ENCODE measurements at regions not wholly inside any gene's neighbourhood (a gene's known extent, or its start where the extent isn't known, plus 50 kb on each side); places are given as distances from the start of the nearest gene placed in this dataset.

- no peak overlapping the region for H3K27ac Mint-ChIP-seq (ENCODE audit: unreplicated experiment)
- H3K36me3 Mint-ChIP-seq (ENCODE audit: low read depth, unreplicated experiment) = no peaks in the 10 kb centered on the region
- no peak overlapping the region for H3K4me3 Mint-ChIP-seq (ENCODE audit: unreplicated experiment)
- H3K4me1 Mint-ChIP-seq (ENCODE audit: unreplicated experiment) = no peaks in the 10 kb centered on the region
- H3K9me3 Mint-ChIP-seq (ENCODE audit: unreplicated experiment) = no peaks in the 10 kb centered on the region
- no peaks in the 10 kb centered on the region for H3K27me3 Mint-ChIP-seq (ENCODE audit: unreplicated experiment)
- TF ChIP-seq CTCF (IDR thresholded peaks at IDR 0.05; ENCODE audit: unreplicated experiment) = no peak
- no peak for DNase-seq (ENCODE audit: low spot score)
Observed at GRCh38 chr2:34979148-34979547, 1376.4 kb upstream of the CRIM1 start.

DNA sequence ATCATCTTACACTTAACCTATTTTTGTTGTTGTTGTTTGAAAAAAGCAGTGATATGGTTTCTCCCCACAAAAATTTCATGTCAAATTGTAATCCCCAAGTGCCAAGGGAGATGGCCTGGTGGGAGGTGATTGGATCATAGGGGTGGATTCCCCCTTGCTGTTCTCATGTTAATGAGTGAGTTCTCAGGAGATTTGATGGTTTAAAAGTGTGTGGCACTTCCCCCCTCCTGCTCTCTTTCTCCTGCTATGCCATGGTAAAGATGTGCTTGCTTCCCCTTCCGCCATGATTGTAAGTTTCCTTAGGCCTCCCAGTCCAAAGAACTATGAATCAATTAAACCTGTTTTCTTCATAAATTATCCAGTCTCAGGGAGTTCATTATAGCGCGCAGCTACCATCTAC, 1362.7 kb upstream of the FAM98A start:
- Mint-ChIP-seq H3K27ac (ENCODE audit: unreplicated experiment) (no peak overlapping the region), H3K4me1 (ENCODE audit: unreplicated experiment) (no peaks in the 10 kb centered on the region), H3K36me3 (ENCODE audit: low read depth, unreplicated experiment) (no peaks in the 10 kb centered on the region), H3K27me3 (ENCODE audit: unreplicated experiment) (no peaks in the 10 kb centered on the region), H3K4me3 (ENCODE audit: unreplicated experiment) (no peak overlapping the region), H3K9me3 (ENCODE audit: unreplicated experiment) (no peaks in the 10 kb centered on the region)
- no peak for DNase-seq (ENCODE audit: low spot score)
- no peak for TF ChIP-seq CTCF (IDR thresholded peaks at IDR 0.05; ENCODE audit: unreplicated experiment)

DNA sequence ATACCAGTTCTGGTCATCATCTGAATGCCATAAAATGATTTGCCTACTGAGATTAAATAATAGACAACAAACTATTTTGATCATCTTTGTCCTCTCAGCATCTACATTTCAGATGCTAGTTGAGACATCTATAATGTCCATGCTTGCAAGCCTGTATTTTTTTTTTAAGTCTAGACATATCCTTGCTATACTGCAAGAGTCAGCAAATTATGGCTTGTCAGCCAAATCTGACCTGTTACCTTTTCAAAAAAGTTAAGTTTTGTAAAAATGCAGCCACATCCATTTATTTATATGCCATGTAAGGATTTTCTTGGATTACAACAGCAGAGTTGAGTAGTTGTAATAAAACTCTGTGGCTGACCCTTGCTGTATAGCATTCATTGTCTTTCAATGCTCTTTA, 1355.7 kb upstream of the FAM98A start:
- no peak for DNase-seq (ENCODE audit: low spot score)
- Mint-ChIP-seq H3K36me3 (ENCODE audit: low read depth, unreplicated experiment) (no peaks in the 10 kb centered on the region), H3K4me3 (ENCODE audit: unreplicated experiment) (no peak overlapping the region), H3K9me3 (ENCODE audit: unreplicated experiment) (no peaks in the 10 kb centered on the region), H3K27ac (ENCODE audit: unreplicated experiment) (no peak overlapping the region), H3K4me1 (ENCODE audit: unreplicated experiment) (no peaks in the 10 kb centered on the region), H3K27me3 (ENCODE audit: unreplicated experiment) (no peaks in the 10 kb centered on the region)
- TF ChIP-seq CTCF (IDR thresholded peaks at IDR 0.05; ENCODE audit: unreplicated experiment) = no peak

- TF ChIP-seq CTCF (IDR thresholded peaks at IDR 0.05; ENCODE audit: unreplicated experiment) = no peak
- no peaks in the 10 kb centered on the region for H3K27me3 Mint-ChIP-seq (ENCODE audit: unreplicated experiment)
- no peaks in the 10 kb centered on the region for H3K36me3 Mint-ChIP-seq (ENCODE audit: low read depth, unreplicated experiment)
- H3K27ac Mint-ChIP-seq (ENCODE audit: unreplicated experiment) = no peak overlapping the region
- DNase-seq (ENCODE audit: low spot score) = no peak
- H3K4me1 Mint-ChIP-seq (ENCODE audit: unreplicated experiment) = no peaks in the 10 kb centered on the region
- no peak overlapping the region for H3K4me3 Mint-ChIP-seq (ENCODE audit: unreplicated experiment)
- no peaks in the 10 kb centered on the region for H3K9me3 Mint-ChIP-seq (ENCODE audit: unreplicated experiment)
Observed at GRCh38 chr2:34950797-34951196, 1351.7 kb upstream of the FAM98A start.

GRCh38 chr2:34949316-34949715, 1350.2 kb upstream of the FAM98A start:
- Mint-ChIP-seq H3K4me1 (ENCODE audit: unreplicated experiment) (no peaks in the 10 kb centered on the region), H3K9me3 (ENCODE audit: unreplicated experiment) (no peaks in the 10 kb centered on the region), H3K4me3 (ENCODE audit: unreplicated experiment) (no peak overlapping the region), H3K36me3 (ENCODE audit: low read depth, unreplicated experiment) (no peaks in the 10 kb centered on the region), H3K27ac (ENCODE audit: unreplicated experiment) (no peak overlapping the region), H3K27me3 (ENCODE audit: unreplicated experiment) (no peaks in the 10 kb centered on the region)
- no peak for DNase-seq (ENCODE audit: low spot score)
- no peak for TF ChIP-seq CTCF (IDR thresholded peaks at IDR 0.05; ENCODE audit: unreplicated experiment)
